ENCODE measurements at regions not wholly inside any gene's neighbourhood (a gene's known extent, or its start where the extent isn't known, plus 50 kb on each side); places are given as distances from the start of the nearest gene placed in this dataset.
"Not testable (repeated sequence)": the region's sequence is repeated elsewhere in the genome, so short reads cannot be mapped to it uniquely, and the experiment has no call there.

DNA sequence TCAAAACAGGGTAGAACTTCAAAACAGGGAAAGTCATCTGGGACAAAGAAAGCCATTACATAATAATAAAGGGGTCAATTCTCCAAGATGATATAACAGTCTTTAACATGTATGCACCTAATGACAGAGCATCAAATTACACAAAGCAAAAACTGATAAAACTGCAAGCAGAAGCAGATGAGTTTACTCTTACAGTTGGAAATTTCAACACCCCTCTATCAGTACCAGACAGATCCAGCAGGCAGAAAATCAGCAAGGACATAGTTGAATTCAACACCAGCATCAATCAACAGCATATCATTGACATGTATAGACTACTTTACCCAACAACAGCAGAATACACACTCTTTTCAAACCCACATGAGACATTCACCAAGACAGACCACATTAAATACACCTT is 233.0 kb upstream of the NEBL start:
- H3K9me3 ChIP-seq (ENCODE audit: insufficient read depth, low read depth, low read length) = no peaks in the 10 kb centered on the region
- no peak overlapping the region for H3K27ac ChIP-seq (ENCODE audit: low read depth, low read length)
- no peak overlapping the region for H3K4me3 ChIP-seq (ENCODE audit: low read length)
- H3K36me3 ChIP-seq (ENCODE audit: insufficient read depth, low read length) = no peaks in the 10 kb centered on the region
- peaks cover 14% of the 10 kb centered on the region for H3K4me1 ChIP-seq (ENCODE audit: insufficient read depth, low read length)
- H3K27me3 ChIP-seq (ENCODE audit: insufficient read depth, low read length) = no peaks in the 10 kb centered on the region
- no peak overlapping the region for H3K9ac ChIP-seq (ENCODE audit: low read depth, low read length)

DNA sequence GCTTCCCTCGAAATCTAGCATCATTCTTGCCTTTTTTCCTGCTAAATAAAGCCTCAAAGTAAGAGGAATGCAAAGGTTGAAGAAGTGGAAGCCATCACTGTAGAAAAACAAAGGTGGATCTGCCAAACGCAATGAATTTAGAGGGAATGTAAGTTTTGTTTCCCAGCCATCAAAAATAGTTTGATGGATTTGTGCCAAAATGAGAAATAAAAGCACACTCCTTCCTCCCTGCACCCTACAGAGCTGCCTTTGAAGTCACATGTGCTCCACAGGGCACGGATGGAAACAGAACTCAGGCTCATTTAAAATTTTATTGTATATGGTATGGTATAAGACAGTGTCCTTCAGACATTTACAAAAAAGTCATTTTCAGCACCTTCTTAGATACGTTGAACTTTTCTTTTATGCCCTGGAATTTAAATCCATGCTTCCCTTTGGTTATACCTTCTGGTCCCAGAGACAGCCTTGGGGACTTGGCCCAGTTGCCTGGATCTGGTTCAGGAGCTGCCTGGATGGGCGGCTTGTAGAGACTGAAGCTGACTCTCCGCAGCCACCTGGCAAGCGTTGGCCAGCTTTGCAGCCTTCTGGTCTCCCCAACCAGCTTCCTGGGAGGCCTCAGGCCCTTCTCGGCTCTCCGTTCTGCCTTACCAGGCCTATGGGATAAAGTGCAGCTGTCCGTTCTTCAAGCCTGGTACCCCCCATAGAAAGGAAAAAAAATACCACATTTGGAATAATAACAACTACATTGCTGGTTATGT is 228.5 kb upstream of the NEBL start:
- WGBS = 89% methylated on average over 10 of the region's 10 CpGs

DNA sequence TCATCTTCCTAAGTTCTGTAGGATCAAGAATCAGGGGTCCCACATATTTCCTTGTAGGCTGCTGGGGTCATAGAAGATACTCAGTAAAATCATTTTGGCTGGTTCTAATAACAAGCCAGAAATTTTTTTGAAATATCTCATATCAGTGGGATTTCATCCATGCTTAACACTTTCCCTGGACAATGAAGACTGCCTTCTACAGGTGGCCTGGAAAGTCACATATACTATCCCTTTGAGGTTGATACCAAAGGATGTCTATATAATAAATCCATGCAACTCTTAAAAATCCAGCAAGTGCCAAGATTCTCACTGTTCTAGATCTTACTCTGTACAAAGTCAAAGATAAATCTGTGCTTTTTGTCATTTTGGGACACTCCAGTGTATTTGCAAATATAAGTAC is 225.8 kb upstream of the NEBL start:
- no peaks in the 10 kb centered on the region for H3K9me3 ChIP-seq (ENCODE audit: insufficient read depth, low read depth, low read length)
- H3K27me3 ChIP-seq (ENCODE audit: insufficient read depth, low read length) = no peaks in the 10 kb centered on the region
- H3K36me3 ChIP-seq (ENCODE audit: insufficient read depth, low read length) = no peaks in the 10 kb centered on the region
- no peaks in the 10 kb centered on the region for H3K4me1 ChIP-seq (ENCODE audit: insufficient read depth, low read length)
- no peak overlapping the region for H3K9ac ChIP-seq (ENCODE audit: low read depth, low read length)
- H3K4me3 ChIP-seq (ENCODE audit: low read length) = no peak overlapping the region
- H3K27ac ChIP-seq (ENCODE audit: low read depth, low read length) = no peak overlapping the region

More for the DNA sequence above, 228.5 kb upstream of the NEBL start:
- H3K9me3 ChIP-seq (ENCODE audit: insufficient read depth, low read depth, low read length) = no peaks in the 10 kb centered on the region
- H3K9ac ChIP-seq (ENCODE audit: low read depth, low read length) = no peak overlapping the region
- H3K27ac ChIP-seq (ENCODE audit: low read depth, low read length) = no peak overlapping the region
- H3K36me3 ChIP-seq (ENCODE audit: insufficient read depth, low read length) = no peaks in the 10 kb centered on the region
- H3K4me3 ChIP-seq (ENCODE audit: low read length) = no peak overlapping the region
- H3K4me1 ChIP-seq (ENCODE audit: insufficient read depth, low read length) = peaks cover 14% of the 10 kb centered on the region
- no peaks in the 10 kb centered on the region for H3K27me3 ChIP-seq (ENCODE audit: insufficient read depth, low read length)

DNA sequence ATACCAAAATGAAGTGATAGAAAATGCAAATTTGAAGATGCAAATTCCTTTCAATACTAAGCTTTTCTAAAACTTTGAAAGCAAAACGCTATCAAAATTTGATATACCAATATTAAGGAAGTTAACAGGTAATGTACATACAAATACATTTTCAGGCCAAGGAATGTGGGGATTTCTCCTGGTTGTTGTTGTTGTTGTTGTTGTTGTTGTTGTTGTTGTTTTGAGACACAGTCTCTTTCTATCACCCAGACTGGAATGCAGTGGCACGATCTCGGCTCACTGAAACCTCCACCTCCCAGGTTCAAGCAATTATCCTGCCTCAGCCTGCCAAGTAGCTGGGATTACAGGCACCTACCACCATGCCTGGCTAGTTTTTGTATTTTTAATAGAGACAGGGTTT is 224.7 kb upstream of the NEBL start:
- WGBS = 89% methylated on average over 2 of the region's 3 CpGs
- H3K27ac ChIP-seq (ENCODE audit: low read depth, low read length); H3K9me3 ChIP-seq (ENCODE audit: insufficient read depth, low read depth, low read length); H3K9ac ChIP-seq (ENCODE audit: low read depth, low read length); H3K27me3 ChIP-seq (ENCODE audit: insufficient read depth, low read length); H3K4me3 ChIP-seq (ENCODE audit: low read length); H3K36me3 ChIP-seq (ENCODE audit: insufficient read depth, low read length); H3K4me1 ChIP-seq (ENCODE audit: insufficient read depth, low read length): not testable (repeated sequence)

DNA sequence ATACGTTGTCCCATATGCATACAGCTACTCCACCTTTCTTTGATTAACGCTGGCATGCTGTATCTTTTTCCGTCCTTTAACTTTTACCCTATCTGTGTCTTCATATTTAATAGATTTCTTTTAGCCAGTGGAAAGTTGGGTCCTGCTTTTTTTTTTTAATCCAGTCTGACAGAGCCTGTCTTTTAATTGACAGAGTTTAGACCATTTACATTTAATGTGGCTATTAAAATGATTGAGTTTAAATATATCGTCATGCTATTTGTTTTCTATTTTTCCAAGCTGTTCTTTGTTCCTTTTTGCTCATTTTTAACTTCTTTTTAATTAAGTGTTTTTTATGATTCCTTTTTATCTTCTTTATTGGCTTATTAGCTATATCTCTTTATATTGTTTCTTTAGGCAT is 217.6 kb upstream of the NEBL start:
- Histone ChIP-seq H3K9me3 (ENCODE audit: insufficient read depth, low read depth, low read length) (no peaks in the 10 kb centered on the region), H3K36me3 (ENCODE audit: insufficient read depth, low read length) (no peaks in the 10 kb centered on the region), H3K4me1 (ENCODE audit: insufficient read depth, low read length) (peaks cover 3% of the 10 kb centered on the region; the same call in 1 of the 2 replicates), H3K27me3 (ENCODE audit: insufficient read depth, low read length) (no peaks in the 10 kb centered on the region), H3K9ac (ENCODE audit: low read depth, low read length) (no peak overlapping the region), H3K27ac (ENCODE audit: low read depth, low read length) (no peak overlapping the region), H3K4me3 (ENCODE audit: low read length) (no peak overlapping the region)
- 95% methylated on average over 3 of the region's 4 CpGs for WGBS

DNA sequence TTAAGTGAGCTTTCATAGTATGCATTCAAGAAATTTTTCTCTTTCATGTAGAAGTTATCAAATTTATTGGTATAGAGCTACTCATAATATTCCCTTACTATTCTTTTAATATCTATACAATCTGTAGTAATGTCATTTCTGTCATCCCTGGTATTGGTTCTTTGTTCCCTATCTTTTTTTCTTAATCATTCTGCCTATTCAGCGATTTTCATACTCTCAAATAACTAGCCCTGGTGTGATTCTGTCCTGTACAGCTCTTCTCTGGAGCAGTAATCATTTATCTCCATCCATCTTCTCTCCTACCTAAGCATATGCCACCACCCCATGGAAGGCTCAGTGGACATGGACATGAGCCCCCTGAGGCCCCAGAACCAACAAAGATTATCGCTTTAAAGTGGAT is 213.2 kb upstream of the NEBL start:
- Histone ChIP-seq H3K27me3 (ENCODE audit: insufficient read depth, low read length) (no peaks in the 10 kb centered on the region), H3K9me3 (ENCODE audit: insufficient read depth, low read depth, low read length) (no peaks in the 10 kb centered on the region), H3K27ac (ENCODE audit: low read depth, low read length) (no peak overlapping the region), H3K4me1 (ENCODE audit: insufficient read depth, low read length) (peaks cover under 1% of the 10 kb centered on the region; the same call in 1 of the 2 replicates), H3K4me3 (ENCODE audit: low read length) (no peak overlapping the region), H3K36me3 (ENCODE audit: insufficient read depth, low read length) (no peaks in the 10 kb centered on the region), H3K9ac (ENCODE audit: low read depth, low read length) (no peak overlapping the region)
- WGBS = 91% methylated on average over 2 of the region's 2 CpGs

DNA sequence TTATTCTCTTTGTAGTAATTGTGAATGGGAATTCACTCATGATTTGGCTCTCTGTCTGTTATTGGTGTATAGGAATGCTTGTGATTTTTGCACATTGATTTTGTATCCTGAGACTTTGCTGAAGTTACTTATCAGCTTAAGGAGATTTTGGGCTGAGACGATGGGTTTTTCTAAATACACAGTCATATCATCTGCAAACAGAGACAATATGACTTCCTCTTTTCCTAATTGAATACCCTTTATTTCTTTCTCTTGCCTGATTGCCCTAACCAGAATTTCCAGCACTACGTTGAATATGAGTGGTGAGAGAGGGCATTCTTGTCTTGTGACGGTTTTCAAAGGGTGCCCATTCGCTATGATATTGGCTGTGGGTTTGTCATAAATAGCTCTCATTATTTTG is 209.8 kb upstream of the NEBL start:
- not testable (repeated sequence) for H3K27me3 ChIP-seq (ENCODE audit: insufficient read depth, low read length); H3K4me3 ChIP-seq (ENCODE audit: low read length); H3K36me3 ChIP-seq (ENCODE audit: insufficient read depth, low read length); H3K27ac ChIP-seq (ENCODE audit: low read depth, low read length); H3K9ac ChIP-seq (ENCODE audit: low read depth, low read length); H3K9me3 ChIP-seq (ENCODE audit: insufficient read depth, low read depth, low read length); H3K4me1 ChIP-seq (ENCODE audit: insufficient read depth, low read length)
- 96% methylated on average over 4 of the region's 4 CpGs for WGBS

DNA sequence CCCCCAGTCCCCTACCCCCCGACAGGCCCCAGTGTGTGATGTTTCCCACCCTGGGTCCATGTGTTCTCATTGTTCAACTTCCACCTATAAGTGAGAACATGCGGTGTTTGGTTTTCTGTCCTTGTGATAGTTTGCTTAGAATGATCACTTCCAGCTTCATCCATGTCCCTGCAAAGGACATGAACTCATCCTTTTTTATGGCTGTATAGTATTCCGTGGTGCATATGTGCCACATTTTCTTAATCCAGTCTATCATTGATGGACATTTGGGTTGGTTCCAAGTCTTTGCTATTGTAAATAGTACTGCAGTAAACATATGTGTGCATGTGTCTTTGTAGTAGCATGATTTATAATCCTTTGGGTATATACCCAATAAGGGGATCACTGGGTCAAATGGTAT is 208.2 kb upstream of the NEBL start:
- H3K36me3 ChIP-seq (ENCODE audit: insufficient read depth, low read length); H3K4me1 ChIP-seq (ENCODE audit: insufficient read depth, low read length); H3K4me3 ChIP-seq (ENCODE audit: low read length); H3K9ac ChIP-seq (ENCODE audit: low read depth, low read length); H3K9me3 ChIP-seq (ENCODE audit: insufficient read depth, low read depth, low read length); H3K27ac ChIP-seq (ENCODE audit: low read depth, low read length); H3K27me3 ChIP-seq (ENCODE audit: insufficient read depth, low read length): not testable (repeated sequence)
- WGBS = 100% methylated on average over 2 of the region's 3 CpGs

DNA sequence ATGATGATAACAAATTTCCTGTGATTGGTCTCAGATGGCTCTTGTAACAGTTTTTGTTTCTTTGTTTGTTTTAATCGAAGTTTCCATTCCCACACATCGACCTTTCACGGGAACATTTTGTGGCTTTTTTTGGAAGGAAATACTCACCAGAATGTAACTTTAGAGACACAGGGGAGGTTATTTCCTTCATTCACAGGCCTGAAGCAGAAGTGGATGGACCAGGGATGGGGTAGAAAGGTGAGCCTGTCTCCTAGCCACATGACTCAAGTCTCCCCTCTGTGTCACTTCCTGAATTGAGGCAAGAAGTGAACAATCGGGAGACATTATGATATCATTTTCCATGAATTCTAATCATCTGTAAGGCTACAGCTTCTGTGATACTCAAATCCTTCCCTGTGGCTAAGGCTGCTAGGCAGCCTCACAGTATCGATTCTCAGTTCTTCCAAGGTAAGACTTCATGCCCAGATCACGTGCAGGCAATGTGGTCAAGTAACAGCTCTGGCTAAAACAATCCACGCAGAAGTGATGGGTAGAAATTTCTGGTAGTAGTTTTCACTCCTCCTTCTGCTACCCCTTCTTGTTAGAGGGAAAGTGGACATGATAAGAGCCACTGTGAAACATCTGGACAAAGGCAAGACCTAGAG is 203.9 kb upstream of the NEBL start:
- no peaks in the 10 kb centered on the region for H3K36me3 ChIP-seq (ENCODE audit: insufficient read depth, low read length)
- 78% methylated on average over 7 of the region's 7 CpGs for WGBS
- no peak overlapping the region for H3K27ac ChIP-seq (ENCODE audit: low read depth, low read length)
- H3K9ac ChIP-seq (ENCODE audit: low read depth, low read length) = no peak overlapping the region
- H3K9me3 ChIP-seq (ENCODE audit: insufficient read depth, low read depth, low read length) = no peaks in the 10 kb centered on the region
- H3K4me1 ChIP-seq (ENCODE audit: insufficient read depth, low read length) = peaks cover 6% of the 10 kb centered on the region; the same call in 1 of the 2 replicates
- H3K4me3 ChIP-seq (ENCODE audit: low read length) = no peak overlapping the region
- H3K27me3 ChIP-seq (ENCODE audit: insufficient read depth, low read length) = no peaks in the 10 kb centered on the region

DNA sequence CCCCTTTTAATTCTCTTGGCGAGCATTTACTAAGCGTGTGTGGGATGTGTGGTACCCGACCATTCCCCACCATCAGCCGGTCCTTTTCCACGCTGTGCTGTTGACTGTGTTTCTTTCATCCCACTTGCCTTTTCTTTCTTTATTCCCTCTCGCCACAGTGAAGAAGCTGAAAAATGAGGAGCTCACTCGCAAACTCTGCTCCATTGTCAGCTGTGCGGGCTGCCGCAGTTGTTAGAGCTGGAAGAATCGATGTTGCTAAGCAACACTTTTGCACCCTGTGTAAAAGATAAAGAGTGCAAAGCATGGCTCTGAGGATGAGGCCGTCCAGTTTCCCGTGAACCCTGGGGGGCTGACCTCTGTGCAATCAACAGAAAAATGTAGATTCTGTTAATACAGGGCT is 203.1 kb upstream of the NEBL start:
- Histone ChIP-seq H3K4me1 (ENCODE audit: insufficient read depth, low read length) (peaks cover 11% of the 10 kb centered on the region), H3K9me3 (ENCODE audit: insufficient read depth, low read depth, low read length) (no peaks in the 10 kb centered on the region), H3K36me3 (ENCODE audit: insufficient read depth, low read length) (no peaks in the 10 kb centered on the region), H3K27me3 (ENCODE audit: insufficient read depth, low read length) (no peaks in the 10 kb centered on the region), H3K4me3 (ENCODE audit: low read length) (no peak overlapping the region), H3K9ac (ENCODE audit: low read depth, low read length) (no peak overlapping the region), H3K27ac (ENCODE audit: low read depth, low read length) (no peak overlapping the region)
- WGBS = 93% methylated on average over 12 of the region's 12 CpGs

DNA sequence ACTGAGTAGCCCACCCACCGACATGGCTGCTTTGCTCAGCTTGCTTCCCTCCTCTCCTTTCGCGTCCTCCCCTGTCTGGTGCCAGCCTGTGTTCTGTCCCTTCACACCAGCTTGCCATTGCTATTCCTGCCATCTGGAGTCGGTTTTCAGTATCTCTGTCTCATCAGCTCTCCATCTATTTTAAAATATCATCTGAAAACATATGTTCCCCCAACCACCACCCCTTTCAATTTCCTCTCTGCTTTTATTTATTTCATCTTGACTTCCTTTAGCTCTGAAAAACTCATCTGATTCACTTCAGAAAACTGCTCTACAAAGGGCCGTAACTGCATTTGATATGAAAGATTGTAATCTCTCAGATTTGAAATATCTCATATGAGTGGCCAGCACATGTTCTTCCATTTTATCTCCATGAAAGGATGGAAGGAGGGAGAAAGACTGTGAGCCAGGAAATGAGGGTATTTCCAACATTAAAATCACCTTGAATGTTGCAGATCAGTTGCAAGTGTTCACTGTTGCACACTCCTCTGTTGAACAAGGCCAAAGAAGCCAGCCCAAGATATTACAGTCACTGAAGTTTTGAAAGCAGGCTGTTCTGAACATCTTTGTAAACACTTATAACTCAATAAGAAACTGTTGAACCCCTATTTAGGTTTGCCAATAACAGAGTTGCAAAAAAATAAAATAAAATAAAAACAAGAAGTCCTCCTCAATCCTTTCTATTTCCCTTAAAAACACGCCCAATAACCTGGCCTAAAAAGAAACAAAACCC is 202.4 kb upstream of the NEBL start:
- no peaks in the 10 kb centered on the region for H3K27me3 ChIP-seq (ENCODE audit: insufficient read depth, low read length)
- H3K27ac ChIP-seq (ENCODE audit: low read depth, low read length) = no peak overlapping the region
- H3K9me3 ChIP-seq (ENCODE audit: insufficient read depth, low read depth, low read length) = no peaks in the 10 kb centered on the region
- H3K9ac ChIP-seq (ENCODE audit: low read depth, low read length) = no peak overlapping the region
- WGBS = 93% methylated on average over 6 of the region's 6 CpGs
- no peak overlapping the region for H3K4me3 ChIP-seq (ENCODE audit: low read length)
- no peaks in the 10 kb centered on the region for H3K36me3 ChIP-seq (ENCODE audit: insufficient read depth, low read length)
- H3K4me1 ChIP-seq (ENCODE audit: insufficient read depth, low read length) = peaks cover 13% of the 10 kb centered on the region

Data from HUES64 (cell line).